Left ventricle myocardium superior (tissue), 1 donor: ENCODE measurements at regions not wholly inside any gene's neighbourhood (a gene's known extent, or its start where the extent isn't known, plus 50 kb on each side); places are given as distances from the start of the nearest gene placed in this dataset.

Experiments used
- ATAC-seq: fragments of 200-7000 bp; cut with Tn5 transposase; one replicate; pipeline ENCODE4 v1.9.1; 2020; ENCODE audit warnings: mild to moderate bottlenecking, moderate library complexity
- DNase-seq: peaks from one replicate; pipeline ENCODE4 v3.0.0-alpha.2; 2020
- intact Hi-C: fragments of 100-400 bp; cut with micrococcal nuclease; formaldehyde crosslinking; loops from one replicate; pipeline ENCODE4 v1.11.0; 2022
- donor health status: DM: no; HTN: yes; CAD: no; lungs with severe emphysema.

- ATAC-seq: peak; percentile 64
These were observed 56.1 kb upstream of the SLC35G4 start for GRCh38 chr18:11553098-11553940.

GRCh38 chr18:11548916-11549551, 60.4 kb upstream of the SLC35G4 start:
- ATAC-seq (no peak), DNase-seq (no peak)
- intact Hi-C loops: no loop called here

More at GRCh38 chr18:11553098-11553940, 56.1 kb upstream of the SLC35G4 start:
- DNase-seq: no peak
- intact Hi-C loops: no loop called here

DNA sequence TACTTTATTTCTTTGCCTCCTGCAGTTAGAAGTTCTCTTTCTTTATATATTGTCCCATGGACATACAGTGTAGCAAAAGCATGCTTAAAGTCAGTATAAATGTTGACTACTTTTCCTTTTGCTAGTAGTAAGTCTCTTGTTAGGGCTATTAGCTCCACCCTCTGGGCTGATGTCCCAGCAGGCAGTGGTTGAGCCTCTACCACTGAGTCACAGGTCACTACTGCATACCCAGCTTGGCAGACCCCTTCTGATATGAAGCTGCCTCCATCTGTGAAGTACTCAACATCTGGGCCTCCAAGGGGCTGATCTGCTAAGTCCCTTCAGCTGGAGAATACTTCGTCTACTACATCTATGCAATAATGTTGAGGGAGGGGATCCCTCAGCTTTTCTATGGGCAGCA, 61.0 kb upstream of the SLC35G4 start:
- intact Hi-C loops: no loop called here
- DNase-seq: no peak
- ATAC-seq: no peak

DNA sequence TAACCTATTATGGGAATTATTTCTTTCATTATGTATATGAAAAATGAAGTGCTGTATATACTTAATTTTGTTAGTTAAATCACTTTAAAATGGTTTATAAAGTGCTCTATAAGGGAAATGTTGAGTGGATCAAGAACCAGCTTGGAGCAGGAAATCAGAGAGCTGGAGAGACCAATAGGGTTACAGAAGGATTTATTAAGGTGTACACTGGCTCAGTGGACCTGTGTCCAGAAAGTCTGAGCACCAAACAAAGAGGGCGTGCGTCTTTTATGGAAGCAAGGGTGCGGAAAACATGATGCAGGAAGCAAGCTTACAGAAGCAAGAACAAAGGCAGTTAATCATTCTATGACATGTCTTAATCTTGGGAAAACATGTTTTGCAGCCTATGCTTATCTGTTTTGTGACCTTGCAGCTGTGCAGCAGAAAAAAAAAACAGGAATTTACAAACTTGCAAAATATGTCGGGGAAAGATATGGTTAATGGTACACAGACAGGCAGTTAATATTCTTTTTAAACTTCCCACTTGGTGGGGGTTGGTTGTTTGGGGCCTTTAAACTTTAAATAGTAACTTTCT, 65.2 kb upstream of the SLC35G4 start:
- DNase-seq: no peak
- intact Hi-C loops: no loop called here
- ATAC-seq: no peak

- no peak for DNase-seq
- no peak for ATAC-seq
- intact Hi-C loops: no loop called here
These were observed 68.2 kb upstream of the SLC35G4 start for GRCh38 chr18:11541179-11541578.

DNA sequence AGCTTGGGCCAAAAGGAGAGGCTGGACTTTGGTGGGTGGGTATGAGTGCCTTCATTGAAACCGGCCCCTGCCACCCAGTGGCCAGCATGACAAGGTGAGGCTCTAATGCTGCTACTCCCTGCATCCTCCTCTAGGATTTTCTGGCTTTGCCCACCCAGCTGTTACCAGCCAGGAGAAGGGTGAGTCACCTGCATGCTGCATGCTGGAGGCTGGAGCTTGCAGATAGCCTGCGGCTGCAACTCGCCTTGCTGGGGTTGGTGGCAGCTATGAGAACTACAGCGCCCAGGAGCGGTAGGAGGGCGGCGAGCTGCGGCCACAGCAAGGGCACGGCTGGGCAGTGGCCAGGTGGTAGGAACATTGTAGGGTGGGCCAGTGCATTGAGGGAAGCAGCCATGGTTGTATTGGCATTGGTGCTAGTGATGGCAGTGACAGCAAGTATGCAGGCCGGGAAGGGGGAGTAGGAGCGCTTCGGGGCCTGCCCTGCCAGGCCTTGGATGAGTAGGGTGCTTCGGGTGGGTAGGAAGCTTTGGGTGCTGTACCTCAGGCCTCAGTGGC, 75.4 kb upstream of the SLC35G4 start:
- no peak for DNase-seq
- ATAC-seq: no peak
- intact Hi-C loops: no loop called here

- DNase-seq (no peak), ATAC-seq (no peak)
- intact Hi-C loops: no loop called here
These were observed 75.9 kb upstream of the SLC35G4 start for GRCh38 chr18:11533513-11533890.

DNA sequence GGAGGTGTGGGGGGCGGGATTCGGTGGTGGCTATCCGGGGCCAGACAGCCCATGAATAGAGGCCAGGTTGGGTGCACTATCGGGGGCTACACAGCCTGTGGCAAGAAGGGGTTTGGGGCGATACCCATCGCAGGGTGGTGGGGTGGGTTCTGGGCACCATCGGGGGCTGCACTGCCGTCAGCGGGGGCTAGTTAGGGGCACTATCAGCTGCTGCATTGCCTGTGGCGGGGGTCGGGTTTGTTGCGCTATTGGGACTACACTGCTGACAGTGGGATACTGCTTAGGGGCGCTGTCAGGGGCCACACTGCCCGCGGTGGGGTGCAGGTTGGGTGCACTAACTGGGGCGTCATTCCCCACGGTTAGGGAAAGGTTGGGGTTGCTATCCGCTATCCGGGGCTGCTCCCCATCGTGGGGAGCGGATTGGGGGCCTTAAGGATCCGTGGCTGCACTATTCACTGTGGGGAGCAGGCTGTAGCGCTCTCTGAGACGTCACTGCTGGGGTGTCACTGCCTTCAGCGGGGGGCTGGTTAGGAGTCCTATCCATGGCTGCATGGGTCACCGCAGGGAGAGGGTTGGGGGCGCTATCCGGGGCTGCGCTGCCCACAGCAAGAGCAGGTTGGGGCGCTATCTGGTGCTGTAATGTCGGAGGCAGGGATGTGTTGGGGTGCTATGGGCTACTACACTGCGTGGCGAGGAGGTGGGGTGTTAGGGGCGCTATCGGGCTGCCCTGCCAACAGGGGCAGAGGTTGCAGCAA, 76.5 kb upstream of the SLC35G4 start:
- ATAC-seq: no peak
- no peak for DNase-seq
- intact Hi-C loops: no loop called here

DNA sequence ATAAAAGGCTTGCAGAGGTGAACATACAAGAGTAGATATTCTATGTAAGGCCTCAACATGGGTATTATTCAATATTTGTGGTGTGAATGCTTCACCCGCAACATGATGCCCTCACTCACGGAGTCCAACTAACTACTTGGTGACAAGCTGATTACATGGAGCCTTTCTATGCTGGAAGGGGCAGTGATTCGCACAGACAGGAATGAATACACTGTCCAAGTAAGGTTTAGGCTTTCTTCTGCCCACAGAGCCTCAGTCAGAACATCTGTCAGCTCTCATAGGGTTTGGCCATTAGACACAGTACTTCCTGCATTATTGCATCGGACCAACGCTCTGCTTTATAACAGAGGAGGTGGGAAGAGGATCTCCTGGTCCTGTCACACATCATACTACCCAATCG, 80.3 kb upstream of the SLC35G4 start:
- DNase-seq (no peak), ATAC-seq (no peak)
- intact Hi-C loops: no loop called here

DNA sequence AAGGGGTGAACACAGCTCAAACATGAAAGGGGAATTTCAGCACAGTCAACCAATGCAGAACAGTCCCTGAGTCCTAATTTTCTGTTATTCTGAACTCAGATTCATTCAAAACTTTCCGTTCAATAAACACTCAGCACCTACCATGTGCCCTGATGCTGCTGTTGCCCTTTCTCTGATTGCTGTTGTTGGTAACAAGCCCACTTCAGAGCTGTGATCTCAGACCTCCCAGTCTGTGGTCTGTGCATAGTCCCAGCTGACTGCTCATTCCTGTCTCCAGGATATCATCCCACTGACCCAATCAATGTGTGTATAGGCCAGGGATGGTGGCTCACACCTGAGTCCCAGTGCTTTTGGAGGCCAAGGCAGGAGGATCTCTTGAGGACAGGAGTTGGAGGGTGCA, 82.7 kb upstream of the SLC35G4 start:
- intact Hi-C loops: no loop called here
- DNase-seq: no peak
- ATAC-seq: no peak

GRCh38 chr18:11523804-11524203, 85.6 kb upstream of the SLC35G4 start:
- DNase-seq (no peak), ATAC-seq (no peak)
- intact Hi-C loops: no loop called here

DNA sequence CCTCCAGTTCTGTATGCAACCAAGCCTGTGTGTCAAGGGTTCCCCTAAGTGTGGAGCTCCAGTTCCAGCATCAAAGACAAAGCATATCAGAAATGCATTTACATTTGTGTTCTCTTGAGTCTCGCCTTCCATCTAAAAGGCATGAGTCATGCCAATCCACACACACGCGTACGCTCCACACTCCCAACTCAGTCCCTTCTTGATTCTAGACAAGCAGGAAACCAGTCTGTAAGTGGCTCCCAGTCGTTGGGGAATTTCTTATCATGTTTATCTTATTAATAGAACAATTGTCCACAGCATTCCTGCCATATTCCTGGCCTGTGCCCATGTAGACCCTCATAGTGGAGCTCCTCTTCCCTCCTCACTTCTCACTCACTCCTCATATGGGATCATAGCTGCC, 86.4 kb upstream of the SLC35G4 start:
- ATAC-seq: no peak
- intact Hi-C loops: no loop called here

DNA sequence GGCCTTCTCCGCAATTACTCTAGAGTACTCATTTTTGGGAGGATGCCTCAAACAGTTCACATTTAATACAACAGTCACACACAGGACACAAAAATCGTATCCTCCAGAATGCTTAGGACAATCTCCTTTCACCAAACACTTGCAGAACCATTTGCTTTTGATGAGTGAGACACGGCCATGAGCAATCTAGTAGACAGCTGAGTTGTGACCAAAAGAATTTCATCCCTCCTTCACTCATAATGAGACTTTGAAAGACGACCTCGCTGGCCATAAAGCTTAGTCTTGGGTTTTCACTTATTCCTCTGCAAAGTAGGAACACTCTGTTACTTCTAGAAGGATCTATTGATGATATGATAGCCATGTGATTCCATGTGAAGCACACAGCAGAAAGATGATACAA, 87.5 kb upstream of the SLC35G4 start:
- intact Hi-C loops: no loop called here
- no peak for ATAC-seq
- DNase-seq: no peak

More for the DNA sequence above, 86.4 kb upstream of the SLC35G4 start:
- no peak for DNase-seq

- DNase-seq (no peak), ATAC-seq (no peak)
- intact Hi-C loops: no loop called here
These were observed 88.9 kb upstream of the SLC35G4 start for GRCh38 chr18:11520536-11520935.

- intact Hi-C loops: no loop called here
- DNase-seq (peak; percentile 41), ATAC-seq (peak; percentile 74)
These were observed 90.4 kb upstream of the SLC35G4 start for GRCh38 chr18:11518788-11519685.

DNA sequence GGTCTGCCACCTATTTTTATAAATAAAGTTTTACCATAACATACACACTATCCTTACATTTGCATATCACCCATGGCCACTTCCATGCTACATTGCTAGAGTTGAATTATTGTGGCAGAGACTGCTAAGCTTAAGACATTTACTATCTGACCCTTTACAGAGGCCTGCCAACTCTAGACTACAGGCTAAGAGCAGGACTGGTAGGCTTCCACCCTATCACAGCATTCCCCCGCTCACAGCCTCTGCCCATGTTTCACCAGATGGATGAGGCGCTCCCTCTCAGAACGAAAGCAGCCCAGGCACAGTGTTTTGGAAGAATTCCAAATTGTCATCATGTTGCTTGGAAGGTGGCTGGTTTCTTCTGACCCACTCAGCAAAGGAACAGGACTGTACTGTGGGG, 91.7 kb upstream of the SLC35G4 start:
- peak; percentile 30 for ATAC-seq
- intact Hi-C loops: no loop called here
- no peak for DNase-seq

- ATAC-seq (peak; percentile 70), DNase-seq (peak; percentile 38)
- intact Hi-C loops: no loop called here
These were observed 92.5 kb upstream of the SLC35G4 start for GRCh38 chr18:11516751-11517503.

DNA sequence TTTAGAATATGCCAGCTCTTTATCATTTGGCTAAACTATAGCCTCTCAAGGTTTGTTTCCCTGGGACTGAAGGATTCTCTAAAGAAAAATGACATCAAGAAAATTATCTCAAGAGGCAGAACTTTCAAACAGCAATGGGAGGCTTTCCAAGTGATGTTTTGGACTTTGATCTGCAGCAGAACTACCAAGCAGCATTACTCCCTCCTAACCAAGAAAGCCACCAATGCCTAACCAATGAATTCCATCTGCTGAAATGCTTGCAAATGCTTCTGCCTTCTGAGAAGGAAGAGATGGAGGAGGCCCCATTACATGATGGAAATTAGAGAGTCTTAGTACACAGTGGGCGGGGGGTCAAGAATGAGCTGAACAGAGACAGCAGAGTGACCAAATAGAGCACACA, 95.1 kb upstream of the SLC35G4 start:
- intact Hi-C loops: no loop called here
- DNase-seq (no peak), ATAC-seq (no peak)
